Vagina (tissue), 2 donors: ENCODE measurements at regions not wholly inside any gene's neighbourhood (a gene's known extent, or its start where the extent isn't known, plus 50 kb on each side); places are given as distances from the start of the nearest gene placed in this dataset.

Experiments used
- POLR2A ChIP-seq, 2 donors: fragments of 450-650 bp; IDR thresholded peaks; one replicate each; pipeline ENCODE4 v1.6.1; 2017; ENCODE audit warnings: antibody characterized with exemption in 2 of 2, mild to moderate bottlenecking in 2 of 2, moderate library complexity in 2 of 2
- TF ChIP-seq, protein P1 (sequence below), 3 experiments: fragments of 450-650 bp in 2 of 3; fragments of 200-600 bp in 1 of 3; sonication (generic) in 1 of 3; IDR thresholded peaks; one replicate each; pipeline ENCODE4 v1.5.1; 2017 to 2019; ENCODE audit warnings: antibody characterized with exemption in 3 of 3, mild to moderate bottlenecking in 2 of 3, moderate library complexity in 2 of 3

DNA sequence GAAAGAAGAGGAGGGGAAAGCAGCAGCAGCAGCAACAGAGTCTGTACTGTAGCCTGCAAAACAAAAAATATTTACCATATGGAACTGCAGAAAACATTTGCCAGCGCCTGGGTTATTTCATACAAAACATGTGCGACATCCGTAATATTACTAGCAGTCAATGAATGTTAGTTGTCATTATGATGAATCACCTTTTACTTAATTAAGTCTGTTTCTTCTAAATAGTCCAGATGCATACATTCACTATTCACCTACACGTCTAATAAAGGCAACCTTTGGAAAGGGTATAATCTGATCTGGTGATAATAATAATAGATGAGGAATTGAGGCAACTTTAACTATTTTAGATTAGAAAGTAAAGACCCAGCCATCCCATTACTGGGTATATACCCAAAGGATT is 426.3 kb upstream of the ST6GAL2 start:
- TF ChIP-seq, protein P1, sequence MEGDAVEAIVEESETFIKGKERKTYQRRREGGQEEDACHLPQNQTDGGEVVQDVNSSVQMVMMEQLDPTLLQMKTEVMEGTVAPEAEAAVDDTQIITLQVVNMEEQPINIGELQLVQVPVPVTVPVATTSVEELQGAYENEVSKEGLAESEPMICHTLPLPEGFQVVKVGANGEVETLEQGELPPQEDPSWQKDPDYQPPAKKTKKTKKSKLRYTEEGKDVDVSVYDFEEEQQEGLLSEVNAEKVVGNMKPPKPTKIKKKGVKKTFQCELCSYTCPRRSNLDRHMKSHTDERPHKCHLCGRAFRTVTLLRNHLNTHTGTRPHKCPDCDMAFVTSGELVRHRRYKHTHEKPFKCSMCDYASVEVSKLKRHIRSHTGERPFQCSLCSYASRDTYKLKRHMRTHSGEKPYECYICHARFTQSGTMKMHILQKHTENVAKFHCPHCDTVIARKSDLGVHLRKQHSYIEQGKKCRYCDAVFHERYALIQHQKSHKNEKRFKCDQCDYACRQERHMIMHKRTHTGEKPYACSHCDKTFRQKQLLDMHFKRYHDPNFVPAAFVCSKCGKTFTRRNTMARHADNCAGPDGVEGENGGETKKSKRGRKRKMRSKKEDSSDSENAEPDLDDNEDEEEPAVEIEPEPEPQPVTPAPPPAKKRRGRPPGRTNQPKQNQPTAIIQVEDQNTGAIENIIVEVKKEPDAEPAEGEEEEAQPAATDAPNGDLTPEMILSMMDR (IDR thresholded peaks at IDR 0.05): no peak
- no peak for TF ChIP-seq POLR2A (IDR thresholded peaks at IDR 0.05)
